ENCODE measurements at regions not wholly inside any gene's neighbourhood (a gene's known extent, or its start where the extent isn't known, plus 50 kb on each side); places are given as distances from the start of the nearest gene placed in this dataset.
A peak's percentile ranks its signal among the peaks of the same experiment; 100 is the strongest.

DNA sequence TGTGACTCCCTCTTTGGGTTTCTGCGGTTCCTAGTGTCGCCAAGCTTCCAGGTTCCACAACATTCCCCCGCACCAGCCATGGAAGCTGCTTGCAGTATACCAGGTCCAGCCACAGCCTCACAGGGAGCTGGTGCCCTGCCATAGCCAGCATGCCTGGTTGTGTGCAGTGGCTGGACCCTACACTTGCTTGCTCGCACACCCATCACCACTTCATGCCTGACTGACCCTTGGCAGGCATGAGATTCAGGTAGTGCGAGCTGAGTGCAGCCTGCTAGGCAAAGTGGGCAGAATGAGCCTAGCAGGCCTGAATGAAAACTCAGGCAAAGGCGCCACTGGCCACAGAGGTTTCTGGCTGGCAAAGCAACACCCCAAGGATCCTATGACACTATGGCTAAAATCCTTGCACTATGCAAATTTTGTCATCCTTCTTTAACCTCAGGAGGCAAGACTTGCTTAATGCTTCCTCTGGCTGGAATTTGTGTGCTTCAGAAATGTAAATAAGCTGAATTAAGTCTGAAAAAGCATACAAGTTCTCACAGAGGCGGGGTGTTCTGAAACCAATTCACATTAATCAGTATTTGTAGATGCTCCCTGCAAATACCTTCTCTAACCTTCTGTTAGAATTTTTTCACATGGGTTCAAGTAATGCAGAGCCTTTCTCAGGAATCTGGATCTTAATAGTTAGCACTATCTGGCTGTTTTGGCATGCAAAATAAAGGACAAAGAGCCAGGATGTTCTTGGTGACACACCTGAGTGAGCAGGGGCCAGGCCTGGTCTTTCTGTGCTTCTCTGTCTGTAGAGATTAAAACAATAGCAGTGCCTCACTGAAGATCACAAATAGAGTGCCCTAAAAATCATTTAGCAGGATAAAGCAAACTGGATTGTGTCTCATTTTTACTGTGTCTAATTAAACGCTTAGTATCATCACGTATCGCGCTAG is 256.9 kb downstream of the GPATCH2 start:
- DNase-seq: no peak

DNA sequence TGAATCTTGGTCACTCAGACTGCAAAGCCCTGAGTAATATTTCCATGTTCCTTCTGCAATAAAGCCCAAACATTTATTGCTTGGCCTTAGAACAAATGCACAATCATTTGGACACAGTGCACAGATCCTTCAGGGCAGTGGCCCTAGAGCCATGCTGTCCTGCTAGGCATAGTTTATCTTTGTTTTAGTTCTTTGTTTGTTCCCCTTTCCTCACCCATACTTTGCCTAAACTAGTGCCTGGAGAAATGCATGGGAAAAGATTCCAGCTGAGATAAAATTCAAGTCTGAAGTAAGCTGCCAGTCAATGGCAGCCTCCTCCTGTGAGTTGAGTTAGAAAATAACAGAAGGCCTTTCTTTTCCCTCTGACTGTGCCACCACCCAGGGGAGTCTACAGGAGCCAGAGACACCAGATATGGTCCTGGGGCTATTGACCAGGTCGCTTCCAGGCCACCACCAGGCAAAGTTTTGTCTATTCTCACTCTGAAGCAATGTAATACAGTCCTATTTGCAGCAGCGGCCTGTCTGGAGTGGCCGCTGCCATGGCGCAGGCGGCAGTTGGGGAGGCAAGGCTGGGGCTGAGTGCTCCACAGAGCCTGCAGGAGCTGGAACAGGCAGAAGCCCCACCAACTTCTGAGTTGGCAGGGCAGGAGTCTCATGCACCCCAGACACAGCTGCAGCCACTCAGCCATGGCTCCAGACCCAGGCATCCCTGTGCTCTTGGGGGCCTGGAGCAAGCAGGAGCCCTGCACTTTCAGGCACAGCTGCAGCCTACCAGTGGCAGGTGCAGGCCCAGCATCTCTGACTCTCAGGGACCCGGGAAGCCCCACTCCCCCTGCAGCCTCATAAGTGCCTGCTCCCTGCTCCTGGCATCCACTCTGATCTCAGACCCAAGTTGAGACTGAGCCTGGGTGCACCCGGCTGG is 258.6 kb downstream of the GPATCH2 start:
- no peak for DNase-seq

DNA sequence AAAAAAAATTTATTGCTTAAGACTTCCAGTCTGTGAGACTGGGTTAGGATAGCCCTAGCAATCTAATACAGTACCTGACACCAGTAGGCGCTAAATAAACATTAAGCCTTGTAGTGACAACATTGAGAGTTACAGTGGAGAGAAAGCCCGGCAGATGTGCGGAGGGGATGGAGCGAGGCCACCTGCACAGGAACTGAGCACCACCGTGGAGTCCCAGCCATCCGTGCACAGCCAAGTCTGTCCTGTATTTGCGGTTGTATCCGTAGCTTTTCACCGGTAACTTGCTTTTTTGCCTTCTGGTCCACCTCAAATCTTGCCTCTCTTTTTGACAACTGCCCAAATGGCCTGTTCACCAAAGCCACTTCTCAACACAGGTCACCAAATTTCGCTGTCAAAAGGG is 260.1 kb downstream of the GPATCH2 start:
- DNase-seq: no peak

DNA sequence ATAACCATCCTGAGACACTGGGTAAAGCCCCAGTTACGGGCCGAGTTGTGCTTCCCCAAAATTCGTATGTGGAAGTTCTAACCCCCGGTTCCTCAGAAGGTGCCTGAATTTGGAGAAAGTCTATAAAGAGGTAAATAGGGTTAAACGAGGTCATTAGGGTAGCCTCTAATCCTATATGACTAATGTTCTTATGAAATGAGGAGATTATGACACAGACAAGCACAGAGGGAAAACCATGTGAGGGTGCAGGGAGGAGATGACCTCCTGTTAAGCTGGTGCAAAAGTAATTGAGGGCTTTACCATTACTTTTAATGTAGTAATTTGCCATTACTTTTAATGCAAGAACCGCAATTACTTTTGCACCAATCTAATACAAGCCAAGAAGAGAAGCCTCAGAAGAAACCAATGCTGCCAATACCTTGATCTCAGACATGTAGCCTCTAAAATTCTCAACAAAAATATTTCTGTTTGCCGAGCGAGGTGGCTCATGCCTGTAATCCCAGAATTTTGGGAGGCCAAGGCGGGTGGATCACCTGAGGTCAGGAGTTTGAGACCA is 260.8 kb downstream of the GPATCH2 start:
- DNase-seq: no peak

DNA sequence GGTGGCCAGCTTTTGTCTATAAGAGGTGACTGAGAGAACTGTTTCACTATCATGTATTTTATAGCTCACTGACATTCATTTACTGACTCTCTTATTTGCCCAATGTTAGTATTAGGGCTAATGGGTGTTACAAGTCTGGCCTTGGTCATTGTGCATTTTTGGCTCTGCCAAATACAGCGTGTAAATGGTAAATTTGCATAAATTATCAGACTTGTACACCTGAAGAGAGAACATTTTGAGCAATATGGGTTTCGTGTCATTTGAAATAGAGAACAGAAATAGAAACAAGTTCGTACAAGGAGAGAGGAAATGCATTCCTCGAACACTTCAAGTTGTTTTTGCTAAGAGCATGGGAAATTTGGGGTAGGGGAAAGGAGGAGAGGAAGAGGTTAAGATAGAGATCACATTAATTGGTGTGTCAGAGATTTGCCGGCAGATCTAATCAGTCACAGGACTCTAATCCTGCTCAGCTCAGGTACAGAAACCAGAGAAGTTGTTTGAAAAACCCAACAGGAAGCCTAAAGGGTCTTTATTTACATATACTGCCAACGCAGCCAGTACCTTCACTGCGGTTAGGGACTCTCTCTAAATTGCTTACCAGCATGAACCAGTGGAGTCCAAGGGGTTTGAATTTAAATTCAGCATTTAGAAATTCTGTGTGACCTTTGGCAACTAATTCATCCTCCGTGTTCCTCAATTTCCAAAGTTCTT is 261.5 kb downstream of the GPATCH2 start:
- no peak for DNase-seq

DNA sequence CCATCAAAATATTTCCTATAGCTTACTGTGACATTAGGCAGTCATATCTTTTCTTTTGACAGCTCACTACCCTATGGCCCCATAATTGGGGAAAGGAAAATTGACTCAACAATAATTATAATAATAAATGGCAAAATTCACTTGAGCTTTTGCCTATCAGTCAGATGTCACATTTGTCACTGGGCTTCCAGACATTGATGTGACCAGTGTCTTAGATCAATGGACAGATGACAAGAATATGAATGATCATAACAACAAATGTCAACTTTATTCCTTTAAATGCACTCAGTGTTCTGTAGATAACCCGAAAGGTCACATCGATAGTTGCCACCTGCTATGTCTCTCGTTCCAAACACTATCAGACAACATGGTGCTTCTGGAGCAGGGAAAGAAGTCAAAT is 266.7 kb downstream of the GPATCH2 start:
- no peak for DNase-seq

DNA sequence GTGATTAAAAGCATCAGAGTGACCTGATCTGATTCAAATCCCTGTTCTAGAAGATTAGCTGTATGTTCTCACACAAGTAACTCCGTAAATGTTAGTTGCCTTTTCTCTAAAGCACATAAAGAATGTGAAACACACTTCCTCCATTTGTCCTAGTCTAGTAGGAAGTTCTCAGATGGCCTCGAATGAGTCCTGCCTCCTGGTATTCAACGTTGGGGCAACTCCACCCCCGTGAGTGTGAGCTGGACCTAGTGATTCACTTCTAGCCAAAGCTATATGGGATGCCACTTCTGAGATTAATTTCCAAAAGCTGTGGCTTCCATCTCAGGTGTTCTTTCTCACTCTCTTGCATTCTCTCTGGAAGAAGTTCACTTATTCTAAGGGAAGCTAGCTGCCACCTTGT is 267.6 kb downstream of the GPATCH2 start:
- DNase-seq: no peak

DNA sequence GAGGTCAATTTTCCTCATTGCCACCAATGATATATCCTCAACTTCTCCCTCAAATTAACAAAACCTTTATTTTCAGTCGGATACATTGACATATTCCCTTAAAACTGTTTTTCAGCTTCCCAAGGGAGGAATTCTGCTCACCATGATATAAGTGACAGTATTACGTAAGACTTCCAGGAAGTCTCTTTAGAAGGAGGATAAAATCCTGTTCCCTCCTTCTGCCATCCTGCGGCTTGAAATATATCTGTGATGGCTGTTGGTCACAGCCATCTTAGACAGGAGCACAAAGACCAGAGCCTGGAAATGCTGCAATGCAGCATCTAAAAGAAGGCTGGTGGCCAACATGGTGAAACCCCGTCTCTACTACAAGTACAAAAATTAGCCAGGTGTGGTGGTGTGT is 270.4 kb downstream of the GPATCH2 start:
- DNase-seq: no peak

DNA sequence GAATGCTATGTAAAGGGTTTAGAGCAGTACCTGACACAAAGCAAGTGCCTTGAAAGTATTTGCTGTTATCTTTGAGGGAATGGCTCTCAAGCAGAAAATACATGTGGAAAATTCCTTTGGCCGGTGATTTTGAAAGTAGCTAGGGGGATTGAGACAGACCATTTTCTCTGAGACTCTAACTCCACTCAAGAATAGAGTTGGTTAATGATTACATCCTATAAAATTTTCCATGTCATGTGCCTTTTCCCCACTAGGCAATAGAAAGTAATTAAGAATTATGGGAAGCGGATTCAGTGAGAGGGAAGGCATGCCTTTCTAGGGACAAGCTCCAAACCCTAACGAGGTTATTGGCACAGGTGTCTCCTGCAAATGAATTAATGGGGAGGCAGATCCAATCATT is 276.0 kb downstream of the GPATCH2 start:
- DNase-seq: no peak

DNA sequence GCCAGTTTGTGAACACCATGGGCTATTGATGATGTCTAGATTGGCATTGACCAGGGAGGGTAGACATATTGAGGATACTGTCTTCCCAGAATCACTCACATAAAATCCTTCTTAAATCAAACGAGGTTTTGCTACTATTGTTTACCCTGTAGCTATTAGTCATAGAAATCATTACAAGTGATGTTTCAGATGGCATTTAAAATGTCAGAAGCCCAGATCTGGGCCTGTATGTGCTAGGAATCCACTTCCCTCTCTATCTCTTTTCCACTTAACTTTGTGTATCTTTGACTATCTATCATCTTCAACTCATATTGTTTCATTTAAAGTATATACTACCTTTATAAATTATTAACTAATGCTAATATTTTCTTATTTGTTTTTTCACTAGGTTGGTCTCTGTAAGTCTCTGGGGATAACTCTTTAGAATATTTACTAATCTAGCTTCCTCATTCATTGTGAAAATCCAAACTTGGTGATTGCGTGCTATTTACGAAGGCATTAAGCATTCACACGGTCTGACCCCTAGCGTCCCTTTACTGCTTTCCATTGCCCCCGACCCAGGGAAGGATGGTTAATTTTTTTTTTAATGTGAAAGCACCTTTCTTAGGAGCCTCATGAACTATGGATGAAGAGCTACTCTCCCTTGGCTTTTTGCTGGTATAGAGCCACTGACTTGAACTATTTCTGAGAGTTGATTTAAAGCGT is 281.8 kb downstream of the GPATCH2 start:
- no peak for DNase-seq

DNA sequence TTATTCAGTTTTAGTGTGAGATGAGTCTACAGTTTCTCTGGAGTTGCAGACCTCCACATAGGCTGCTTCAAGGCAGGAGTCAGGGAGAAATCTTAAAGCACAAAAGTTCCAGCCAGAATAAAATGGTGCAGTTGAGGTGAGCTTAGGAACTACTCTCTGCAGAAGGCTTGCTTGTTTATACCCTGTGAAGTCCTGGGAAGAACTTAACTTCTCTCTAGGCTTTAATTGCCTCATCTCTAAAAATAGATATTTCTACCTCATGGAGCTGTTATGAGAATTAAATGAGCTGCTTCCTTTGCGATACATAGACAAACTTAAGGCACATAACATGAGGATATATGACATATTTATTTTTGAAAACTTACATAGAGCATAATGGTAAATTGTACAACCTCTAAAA is 286.2 kb downstream of the GPATCH2 start:
- no peak for DNase-seq

DNA sequence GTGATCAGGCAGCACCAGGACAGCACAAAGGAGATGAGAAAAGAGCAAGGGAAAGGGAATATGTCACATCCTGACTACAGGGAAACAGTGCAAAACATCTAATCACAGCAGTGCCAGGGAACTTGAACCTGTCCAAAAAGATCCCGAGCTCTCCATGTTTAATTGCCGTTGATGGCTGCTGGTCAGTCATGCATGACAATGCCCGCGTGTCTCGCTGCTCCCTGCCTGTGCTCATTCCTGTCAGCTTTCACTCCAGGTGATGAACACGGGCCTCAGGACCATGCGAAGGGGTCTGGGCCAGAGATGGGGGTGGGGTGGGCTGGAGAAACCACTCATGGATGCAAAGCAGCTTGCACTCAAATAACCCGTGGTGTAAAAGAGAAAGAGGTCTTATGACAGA is 287.0 kb downstream of the GPATCH2 start:
- peak; percentile 88 for DNase-seq

DNA sequence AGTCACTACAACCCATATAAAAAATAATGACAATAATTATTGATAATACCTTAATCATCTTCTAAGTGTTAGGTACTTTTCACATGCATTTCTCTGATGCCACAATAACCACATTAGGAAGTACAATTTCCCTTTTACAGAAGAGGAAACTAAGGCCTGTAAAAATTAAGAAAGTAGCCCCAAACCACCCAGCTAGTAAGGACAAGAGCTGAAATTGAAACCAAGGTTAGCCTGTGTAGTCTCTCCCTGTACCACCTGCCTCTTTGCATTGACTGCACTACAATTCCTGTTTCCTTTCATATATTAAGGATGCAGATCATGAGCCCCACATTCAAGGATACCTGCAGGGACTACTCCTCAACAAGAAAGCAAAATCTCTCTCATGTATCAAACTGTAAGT is 288.8 kb downstream of the GPATCH2 start:
- no peak for DNase-seq

DNA sequence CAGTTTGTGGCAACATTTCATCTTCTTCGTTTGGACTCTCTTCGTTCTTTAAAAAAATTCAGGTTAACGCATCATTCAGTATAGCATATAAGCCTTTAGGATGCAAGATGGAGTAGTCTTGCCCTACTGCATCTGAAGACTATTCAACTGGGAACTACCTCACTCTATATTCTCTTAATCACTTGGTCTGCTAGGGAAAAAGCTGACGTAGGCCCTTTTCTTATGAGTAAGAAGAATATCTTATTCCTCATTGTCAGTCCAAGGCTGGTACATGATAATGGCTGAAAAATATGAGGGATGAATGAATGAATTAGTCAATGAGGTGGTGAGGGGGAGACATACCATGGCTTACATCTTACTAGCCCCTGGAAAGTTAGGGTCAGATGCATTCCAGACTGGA is 294.2 kb downstream of the GPATCH2 start:
- no peak for DNase-seq

DNA sequence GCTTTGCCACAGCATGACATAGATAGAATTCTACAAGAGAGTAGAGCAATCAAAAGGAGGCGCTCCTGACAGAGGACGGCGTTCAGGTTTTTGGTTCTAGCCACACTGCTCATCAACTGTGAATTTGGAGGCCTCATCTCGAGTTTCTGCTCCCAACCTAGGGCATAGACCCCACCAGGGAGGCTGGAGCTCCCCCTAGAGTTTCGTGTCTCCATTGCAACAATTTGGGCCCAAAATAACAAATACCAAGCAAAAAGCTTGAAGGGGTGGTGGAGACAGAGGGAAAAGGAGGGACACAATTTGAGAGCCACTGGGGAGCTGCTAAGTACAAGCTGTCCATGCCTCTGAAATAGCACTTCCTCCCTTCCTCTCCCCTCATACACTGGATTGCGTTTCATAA is 297.0 kb downstream of the GPATCH2 start:
- DNase-seq: peak; percentile 35

DNA sequence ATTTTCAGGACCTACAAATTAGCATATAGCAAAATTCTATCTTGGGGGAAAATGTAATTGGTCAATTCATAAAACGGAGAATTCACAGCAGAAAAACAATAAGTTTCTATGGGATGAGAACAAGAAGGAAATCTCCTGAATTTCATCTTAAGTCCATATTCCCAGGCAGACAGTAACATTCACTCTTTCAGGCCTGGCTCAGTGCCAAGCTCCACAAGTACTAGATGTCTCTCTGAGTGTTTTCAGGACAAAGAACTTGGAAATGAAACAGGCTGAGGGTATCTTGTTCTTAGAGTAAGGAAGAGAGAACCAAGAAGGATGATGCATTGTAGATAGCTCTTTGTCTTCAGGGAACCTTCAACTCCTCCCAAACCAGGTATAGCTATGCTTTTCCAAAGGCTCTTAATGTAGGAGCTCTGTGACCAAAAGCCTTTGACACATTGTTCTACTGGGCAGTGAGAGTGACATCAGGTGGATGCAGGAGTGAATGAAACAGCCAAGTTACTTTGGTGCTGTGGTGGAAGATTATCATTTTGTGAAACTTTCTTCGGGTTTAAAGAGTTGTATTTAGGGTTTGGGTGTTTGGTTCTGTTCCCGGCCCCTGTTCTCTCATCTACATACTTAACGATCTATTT is 298.3 kb downstream of the GPATCH2 start:
- DNase-seq: peak; percentile 50

DNA sequence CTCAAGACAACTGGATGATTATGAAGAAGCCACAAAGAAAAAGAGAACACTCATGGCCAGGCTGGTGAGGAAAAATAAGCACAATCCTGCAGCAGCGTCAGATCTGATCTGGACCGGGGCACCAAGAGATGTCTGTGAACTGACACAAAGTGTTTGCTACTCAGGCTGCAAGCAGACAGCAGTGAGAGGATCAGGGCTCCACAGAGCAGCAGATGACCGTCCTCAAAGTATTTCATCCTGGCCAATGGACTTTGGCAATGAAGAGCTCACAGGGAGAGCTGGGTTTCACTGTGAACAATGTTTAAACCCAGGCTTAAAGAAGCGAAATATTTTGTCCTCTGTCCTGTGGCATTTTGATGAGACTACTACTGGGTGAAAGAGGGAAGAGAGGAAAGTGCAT is 299.2 kb downstream of the GPATCH2 start:
- DNase-seq: no peak

DNA sequence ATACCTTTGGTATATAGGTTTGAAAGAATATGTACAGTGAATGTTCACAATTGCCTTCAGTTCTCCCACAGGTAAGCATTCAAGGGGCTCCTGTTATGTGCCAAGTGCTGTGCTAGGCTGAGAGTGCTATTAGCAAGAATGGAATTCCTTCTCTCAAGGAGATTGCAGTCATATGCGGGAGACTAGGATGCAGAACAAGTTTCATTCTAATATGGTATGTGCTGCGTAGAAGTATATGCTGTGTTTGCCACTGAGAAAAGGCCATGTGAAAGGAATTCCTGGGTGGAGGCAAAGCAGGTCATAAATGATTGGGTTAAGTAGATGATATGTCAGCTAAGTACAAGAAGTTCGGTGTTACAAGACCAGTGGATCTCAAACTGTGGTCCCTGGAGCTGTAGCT is 303.0 kb downstream of the GPATCH2 start:
- no peak for DNase-seq

DNA sequence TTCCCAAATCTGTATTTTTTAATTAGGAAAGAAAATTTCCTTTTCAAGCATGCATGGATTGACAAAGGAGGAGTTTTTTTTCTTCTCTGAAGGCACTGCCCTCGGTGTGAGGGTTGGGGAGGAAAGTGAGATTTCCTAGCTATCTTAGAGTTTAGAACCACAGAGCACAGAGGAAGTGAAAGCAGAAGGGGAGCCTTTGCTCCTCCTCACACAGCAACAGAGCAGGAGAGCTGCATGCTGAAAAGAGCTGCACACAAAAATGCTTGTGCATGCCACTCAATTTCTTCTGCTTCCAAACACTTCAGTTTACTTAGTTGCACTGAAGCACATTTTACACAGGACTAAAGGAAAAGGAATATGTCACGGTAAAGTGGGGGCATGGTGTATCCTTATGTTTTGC is 308.1 kb downstream of the GPATCH2 start:
- no peak for DNase-seq

DNA sequence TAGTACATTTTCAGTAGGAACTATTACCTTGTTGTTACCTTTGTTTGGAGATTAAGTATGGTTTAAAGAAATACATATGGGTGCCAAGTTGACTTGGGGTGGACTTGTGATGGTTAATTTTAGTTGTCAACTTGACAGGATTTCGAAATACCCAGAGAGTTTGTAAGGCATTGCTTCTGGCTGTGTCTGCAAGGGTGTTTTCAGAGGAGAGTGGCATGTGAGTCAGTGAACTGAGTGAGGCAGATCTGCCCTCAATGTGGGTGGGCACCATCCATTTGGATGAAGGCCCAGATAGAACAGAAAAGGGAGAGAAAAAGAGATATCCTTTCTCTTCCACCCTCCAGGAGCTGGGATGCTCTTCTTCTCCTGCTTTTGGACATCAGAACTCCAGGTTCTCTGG is 315.5 kb downstream of the GPATCH2 start:
- DNase-seq: no peak

DNA sequence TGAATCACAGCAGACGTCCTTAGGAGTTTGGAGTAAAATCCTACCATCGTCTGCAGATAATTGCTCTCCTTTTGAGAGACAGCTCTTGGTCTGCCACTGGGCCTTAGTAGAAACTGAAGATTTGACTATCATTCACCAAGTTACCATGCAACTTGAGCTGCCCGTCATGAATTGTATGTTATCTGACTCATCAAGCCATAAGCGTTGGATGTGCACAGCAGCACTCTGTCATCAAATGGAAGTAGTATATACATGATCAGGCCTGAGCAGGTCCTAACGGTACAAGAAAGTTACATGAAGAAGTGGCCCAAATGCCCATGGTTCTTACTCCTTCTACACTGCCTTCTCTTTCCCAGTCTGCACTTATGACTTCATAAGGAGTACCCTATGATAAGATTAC is 317.8 kb downstream of the GPATCH2 start:
- no peak for DNase-seq

DNA sequence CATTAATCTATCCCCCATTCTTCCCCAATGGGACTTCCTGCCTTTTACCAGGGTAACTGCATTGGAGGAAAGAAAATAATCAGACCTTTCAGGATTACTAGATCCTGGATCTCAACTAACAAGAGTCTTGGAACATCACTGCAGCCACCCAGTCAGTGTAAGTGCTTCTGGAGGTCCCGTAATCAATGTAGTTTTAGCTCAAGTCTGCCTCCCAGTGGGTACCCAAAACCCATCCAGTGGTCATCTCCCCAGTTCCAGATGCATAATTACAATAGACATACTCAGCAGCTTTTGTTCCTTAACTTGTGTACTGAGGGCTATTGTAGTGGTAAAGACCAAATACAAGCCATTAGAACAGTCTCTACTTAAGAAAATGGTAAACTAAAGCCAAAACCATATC is 319.1 kb downstream of the GPATCH2 start:
- DNase-seq: no peak

Data from NCI-H1105 treated with DMSO at 0.1 percent for 48 hours (cell line).